Activated CD4-positive, CD25-positive, alpha-beta regulatory T cell treated with anti-CD3 and anti-CD28 coated beads, Interleukin-2, amount 50 U/mL, for 72 hours (primary cell): ENCODE measurements at regions not wholly inside any gene's neighbourhood (a gene's known extent, or its start where the extent isn't known, plus 50 kb on each side); places are given as distances from the start of the nearest gene placed in this dataset.
"Not testable (repeated sequence)": the region's sequence is repeated elsewhere in the genome, so short reads cannot be mapped to it uniquely, and the experiment has no call there.

Experiments
- DNase-seq: peaks from one replicate; pipeline ENCODE4 v3.0.0; 2021

DNA sequence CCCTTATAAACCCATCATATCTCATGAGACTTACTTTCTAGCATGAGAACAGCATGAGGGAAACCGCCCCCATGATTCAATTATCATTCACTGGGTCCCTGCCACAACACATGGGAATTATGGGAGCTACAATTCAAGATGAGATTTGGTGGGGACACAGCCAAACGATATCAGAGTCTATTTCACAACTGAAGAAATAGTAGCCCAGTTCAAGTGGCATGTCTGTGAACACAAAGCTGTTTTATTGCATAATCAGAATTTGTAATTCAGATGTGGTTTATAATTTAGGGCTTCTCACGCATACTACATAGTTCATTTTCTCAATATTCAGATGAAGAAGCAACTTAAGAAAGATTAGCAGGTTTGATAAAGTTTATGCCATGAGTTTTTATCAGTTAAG lies 1188.0 kb upstream of the ALCAM start:
- no peak for DNase-seq

DNA sequence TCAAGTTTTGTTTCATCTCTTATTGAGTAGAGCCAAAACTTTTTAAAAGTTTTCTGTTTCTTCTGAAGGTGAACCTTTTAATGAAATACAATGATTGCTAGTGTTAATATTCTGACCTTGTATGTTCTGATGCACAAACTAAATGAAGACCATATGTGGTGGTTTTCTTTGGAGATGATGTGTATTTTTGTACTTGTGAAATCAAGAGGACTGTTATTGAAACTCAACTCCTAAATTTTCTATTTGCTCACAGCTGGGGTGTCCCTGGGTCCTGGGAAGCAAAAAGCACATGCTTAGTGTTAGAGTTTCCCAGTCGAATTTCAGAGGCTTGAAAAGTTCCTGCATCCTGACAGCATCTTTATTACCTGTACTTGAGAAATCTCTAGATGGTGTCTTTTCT lies 1185.8 kb upstream of the ALCAM start:
- DNase-seq = no peak

DNA sequence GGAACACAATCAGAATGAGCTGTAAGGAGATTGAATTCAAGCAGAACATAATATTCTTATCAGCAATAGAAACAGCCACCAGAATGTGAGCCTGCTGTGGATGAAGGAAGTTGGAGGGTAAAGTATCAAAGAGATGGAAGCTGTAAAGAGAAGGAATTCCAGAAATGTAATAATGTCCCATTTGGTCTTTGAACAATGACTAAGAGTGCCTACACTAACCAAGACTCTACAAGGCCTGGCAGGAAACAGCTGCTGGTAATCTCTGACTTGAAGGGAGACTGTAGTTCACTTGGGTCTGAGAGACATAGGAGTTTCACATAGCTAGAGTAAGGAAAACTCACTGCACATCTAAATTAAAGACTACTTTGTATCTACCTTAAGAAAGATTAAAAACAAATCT lies 1176.0 kb upstream of the ALCAM start:
- no peak for DNase-seq

DNA sequence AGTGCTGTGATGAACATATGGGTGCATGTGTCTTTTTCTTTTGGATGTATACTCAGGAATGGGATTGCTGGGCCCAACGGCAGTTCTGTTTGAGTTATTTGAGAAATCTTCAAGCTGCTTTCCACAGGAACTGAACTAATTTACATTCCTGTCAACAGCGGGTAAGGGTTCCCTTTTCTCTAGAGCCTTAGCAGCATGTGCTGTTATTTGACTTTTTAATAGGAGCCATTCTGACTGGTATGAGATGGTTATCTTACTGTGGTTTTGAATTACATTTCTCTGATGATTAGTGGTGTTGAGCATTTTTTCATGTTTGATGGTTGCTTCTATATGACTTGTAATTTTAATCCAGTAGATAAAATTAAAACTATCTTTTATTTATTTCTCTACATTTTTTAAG lies 1168.6 kb upstream of the ALCAM start:
- DNase-seq = no peak

DNA sequence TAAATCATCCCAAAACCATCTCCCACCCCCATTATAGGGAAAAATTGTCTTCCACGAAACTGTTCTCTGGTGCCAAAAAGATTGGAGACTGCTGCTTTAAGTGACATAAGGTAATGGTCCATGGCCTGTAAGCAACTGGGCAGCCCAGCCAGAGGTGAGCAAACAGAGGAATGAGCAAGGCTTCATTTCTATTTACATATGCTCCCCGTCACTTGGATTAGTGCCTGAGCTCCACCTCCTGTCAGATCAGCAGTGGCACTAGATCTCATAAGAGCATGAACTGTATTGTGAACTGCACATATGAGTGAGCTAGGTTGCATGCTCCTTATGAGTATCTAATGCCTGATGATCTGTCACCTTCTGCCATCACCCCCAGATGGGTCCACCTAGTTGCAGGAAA lies 1159.8 kb upstream of the ALCAM start:
- DNase-seq = no peak

DNA sequence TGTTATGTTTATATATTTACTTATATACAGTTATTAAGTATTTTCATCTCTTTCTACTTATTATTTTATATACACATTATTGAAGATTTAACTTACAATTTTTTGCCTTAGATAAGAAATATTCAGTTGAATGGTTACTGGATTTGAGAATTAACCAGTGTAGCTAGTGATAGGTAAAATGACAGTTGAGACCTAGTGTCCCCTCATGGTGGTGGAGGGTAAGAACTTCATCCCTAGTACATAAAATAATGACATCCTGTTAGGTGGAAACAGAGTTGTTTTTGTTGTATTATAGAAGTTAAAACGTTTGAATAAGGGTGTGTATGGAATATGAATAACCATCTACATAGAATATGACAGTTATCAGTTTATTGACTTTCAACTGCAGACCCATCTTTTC lies 1152.4 kb upstream of the ALCAM start:
- DNase-seq = no peak

DNA sequence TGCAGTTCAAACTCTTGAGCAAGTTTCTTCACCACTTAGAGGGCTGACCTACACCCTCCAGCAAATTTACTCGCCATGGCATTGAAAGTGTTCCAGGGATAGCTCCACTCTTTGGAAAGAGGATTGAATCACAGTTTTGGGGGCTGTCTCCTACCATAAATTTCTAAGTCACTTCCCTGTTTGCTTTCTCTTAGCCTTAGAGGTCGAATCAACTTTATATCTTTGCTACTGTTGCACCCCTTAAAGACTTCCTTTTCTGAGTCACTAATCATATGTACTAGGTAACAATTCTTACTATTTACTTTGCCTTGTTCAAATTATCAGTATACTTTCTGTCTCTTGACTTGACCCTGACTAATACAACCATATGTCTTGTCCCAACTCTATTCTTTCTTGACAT lies 1151.8 kb upstream of the ALCAM start:
- DNase-seq = no peak

DNA sequence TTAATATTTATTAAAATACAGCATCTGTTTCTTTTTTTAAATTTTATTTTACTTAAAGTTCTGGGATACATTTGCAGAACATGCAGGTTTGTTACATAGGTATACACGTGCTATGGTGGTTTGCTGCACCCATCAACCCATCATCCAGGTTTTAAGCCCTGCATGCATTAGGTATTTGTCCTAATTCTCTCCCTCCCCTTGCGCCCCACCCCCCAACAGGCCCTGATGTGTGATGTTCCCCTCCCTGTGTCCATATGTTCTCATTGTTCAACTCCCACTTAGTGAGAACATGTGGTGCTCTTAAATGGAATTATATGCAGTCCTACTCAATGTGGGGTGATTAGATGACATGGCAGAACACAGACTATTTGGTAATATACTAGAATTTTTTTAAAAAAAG lies 1147.7 kb upstream of the ALCAM start:
- not testable (repeated sequence) for DNase-seq

DNA sequence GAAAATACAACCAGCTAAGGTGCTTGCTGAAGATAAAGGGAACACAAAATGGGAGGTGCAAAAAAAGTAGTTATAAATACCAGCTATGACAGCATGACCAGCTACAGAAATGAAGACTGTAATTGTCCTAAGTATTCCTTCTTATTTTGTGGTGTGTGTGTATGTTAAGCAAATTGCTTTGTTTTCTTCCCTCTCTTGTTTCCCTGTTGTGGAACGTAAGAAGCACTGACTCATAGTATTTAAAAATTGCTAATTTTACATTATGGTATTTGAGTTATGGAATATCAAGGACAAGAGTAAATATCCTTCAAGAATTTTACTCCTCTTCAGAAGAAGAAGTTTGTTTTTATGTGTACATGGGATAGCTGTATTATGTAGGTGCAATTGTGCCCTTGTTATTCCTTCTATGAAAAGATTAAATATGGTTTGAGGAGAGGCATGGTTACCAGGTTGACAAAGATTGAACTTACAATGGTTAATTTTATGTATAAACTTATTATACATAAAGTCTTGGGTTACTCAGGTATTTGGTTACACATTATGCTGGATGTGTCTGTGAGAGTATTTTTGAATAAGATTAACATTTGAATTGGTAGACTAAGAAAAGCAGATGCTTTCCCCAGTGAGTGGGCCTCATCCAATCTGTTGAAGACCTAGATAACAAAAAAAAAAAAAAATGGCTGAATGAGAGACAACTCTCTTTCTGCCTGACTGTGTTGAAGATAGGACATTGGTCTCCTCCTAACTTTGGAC lies 1132.1 kb upstream of the ALCAM start:
- no peak for DNase-seq

DNA sequence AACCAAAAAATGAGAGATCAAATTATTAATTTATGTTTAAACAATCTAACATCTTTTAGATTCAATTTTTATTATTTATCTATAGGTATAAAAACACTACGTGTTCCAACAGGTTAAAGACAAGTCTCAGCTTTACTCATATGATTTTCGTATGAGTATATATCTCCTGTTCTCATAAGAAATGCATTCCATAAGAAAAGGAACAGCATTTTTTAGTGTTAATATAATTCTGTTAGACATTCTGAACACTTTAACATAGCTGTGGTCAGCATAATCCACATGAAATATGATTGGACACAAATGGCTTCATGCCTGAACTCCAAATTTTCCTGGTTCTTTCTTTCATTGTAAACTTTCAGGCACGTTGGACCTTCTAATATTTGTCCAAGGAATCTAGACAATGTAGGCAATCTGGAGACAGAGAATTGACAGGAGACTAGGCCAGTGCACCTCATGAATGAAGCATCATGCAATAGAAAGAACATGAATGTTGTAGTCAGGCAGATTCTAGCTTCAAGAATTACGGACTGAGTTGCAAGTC lies 1122.0 kb upstream of the ALCAM start:
- no peak for DNase-seq

DNA sequence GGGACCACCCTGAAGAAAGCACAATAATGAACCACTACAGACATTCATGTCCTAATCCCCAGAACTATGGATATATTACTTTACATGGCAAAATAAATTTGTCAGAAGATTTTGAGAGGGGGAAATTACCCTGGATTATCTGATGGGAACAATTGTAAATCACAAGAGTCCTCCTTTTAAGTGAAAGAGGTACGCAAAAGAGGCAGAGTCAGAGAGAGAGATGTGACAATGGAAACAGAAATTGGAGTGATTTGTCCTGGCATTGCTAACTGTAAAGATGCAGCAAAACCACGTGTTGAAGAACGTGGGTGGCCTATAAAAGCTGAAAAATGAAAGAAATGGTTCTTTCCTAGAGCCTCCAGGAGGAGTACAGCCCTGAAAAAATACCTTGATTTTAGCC lies 1121.4 kb upstream of the ALCAM start:
- DNase-seq = no peak

DNA sequence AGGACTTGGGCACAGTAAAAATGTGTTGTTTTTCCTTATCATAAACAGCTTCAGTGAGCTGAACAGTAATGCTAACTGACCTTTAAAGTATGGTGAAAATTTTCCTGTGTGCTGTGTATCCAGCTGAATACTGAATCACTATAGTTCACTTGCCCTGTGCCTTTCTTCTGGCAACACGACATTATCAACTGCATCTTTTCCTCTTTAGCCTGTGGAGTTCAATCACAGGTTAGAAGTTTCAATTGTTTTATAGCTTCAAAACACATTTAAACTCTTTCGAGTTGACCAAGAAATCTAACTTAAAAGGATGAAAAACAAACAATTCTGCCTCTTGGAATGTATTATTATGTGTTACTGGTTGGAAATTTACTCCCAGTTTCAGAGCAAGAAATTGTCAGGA lies 1120.7 kb upstream of the ALCAM start:
- no peak for DNase-seq

DNA sequence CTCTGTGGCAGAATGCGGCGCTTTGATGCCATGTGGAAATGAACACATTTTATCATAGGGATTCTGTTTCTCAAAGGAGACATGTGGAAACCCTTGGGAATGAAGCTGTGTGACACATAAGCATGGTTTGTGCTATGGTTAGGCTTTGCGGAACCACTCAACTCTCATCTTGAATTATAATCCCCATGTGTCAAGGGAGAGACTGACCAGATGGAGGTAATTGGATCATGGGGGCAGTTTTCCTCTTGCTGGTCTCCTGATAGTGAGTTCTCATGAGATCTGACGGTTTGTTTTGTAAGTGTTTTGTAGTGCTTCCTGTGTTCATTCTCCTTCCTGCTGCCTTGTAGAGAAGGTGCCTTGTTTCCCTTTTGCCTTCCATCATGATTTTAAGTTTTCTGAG lies 1109.2 kb upstream of the ALCAM start:
- DNase-seq = no peak

DNA sequence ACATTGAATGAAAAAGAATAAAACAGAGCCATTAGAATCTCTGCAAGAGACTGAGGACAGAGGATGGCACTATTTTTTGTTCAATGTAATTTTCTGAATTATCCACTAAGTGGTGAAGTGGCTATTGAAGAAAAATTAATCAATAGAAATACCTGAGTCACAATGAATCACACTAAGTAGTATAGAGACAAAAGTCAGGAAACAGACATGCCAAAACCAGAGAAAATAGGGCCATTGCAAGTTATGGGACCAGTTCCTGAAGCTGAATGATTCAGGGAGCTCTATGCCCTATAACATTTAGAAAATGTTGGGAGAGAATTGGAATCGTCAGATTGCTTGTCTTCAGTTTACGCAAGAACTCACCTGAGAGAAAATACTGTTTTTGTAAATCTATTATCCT lies 1103.2 kb upstream of the ALCAM start:
- no peak for DNase-seq

DNA sequence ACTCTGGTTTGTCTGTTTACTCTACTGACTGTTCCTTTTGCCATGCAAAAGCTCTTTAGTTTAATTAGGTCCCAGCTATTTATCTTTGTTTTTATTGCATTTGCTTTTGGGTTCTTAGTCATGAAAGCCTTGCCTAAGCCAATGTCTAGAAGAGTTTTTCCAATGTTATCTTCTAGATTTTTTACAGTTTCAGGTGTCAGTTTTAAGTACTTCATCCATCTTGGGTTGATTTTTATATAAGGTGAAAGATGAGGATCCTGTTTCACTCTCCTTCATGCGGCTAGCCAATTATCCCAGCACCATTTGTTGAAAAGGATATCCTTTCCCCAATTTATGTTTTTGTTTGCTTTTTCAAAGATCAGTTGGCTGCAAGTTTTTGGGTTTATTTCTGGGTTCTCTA lies 1100.5 kb upstream of the ALCAM start:
- DNase-seq = not testable (repeated sequence)

DNA sequence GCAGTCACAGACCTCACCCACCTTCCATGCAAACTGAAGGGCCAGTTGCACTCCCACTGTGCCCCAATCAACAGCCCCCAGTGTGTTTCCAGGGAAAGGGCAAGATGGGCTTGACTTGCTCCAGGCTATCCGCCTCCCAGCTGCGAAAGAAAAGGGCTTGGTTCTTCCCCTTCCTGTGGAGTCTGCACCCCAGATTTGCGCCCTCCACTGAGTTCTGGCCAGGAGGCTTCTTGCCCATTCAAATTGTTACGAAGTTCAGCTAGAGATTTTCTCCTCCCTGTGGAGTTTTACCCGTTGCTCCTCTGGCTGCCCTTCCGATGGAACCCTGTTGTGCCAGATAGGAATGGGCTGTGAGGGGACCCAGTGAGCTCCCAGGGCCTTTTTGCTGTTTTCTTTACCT lies 1096.9 kb upstream of the ALCAM start:
- DNase-seq = no peak

DNA sequence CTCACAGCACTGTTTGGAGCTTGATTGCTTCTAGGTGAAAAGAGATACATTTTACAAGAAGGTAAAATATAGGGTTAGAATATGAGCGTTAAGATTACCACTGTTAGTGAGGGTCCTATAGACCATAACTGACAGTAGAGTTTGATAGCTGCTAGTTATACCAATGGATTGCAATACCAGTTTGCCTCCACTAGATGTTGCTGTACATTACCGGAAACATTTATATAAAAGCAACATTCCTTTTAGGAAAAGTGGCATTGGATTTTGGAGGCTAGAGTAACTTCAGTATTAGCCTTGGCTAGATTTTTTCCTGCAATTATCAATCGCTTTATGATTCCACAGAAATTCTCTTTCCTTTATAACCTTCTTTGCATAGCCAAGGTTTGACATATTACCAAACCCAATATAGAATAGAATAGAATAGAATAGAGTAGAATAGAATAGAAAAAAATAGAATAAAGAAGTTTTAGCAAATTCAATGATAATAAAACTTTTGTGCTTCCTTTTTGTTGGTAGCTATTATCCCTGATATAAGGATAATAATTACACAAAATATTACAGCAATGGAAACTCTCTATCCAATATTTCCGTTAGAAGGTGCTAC lies 1093.6 kb upstream of the ALCAM start:
- no peak for DNase-seq

DNA sequence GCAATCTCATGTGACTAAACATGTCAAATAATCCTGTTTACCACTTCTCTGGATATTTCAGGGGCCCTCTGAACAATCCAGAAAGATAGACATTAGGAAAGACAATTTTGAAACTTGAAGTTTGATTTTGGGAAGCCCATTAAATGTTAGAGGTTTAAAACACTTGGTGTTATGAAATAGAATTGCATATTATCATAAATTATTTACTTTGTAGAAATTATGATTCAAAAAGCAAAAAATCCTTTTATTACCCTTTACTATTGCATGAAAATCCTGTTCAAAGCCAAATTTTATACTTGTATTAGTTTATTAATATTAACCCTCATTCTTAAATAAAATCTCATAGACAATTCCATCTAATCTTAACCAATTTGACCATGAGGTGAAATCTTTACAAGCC lies 1091.5 kb upstream of the ALCAM start:
- no peak for DNase-seq

DNA sequence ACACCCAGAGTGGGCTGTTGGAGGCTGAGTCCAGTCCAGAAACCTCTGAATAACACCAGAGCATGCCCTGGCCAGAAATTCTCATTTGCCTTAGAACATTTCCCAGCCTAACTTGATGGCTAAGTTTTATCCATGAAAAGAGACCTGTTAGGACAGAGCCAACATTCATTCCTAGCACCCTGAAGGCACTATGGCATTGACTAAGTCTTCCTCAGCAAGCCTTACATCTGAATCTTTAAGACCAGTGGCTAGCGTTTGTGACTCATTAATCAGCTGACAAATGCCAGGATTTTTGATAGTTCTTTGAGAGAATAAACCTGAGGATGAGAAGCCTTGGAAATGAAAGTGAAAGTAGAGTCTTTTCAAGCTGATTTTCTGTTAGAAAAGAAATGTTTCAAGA lies 1087.1 kb upstream of the ALCAM start:
- DNase-seq = no peak

DNA sequence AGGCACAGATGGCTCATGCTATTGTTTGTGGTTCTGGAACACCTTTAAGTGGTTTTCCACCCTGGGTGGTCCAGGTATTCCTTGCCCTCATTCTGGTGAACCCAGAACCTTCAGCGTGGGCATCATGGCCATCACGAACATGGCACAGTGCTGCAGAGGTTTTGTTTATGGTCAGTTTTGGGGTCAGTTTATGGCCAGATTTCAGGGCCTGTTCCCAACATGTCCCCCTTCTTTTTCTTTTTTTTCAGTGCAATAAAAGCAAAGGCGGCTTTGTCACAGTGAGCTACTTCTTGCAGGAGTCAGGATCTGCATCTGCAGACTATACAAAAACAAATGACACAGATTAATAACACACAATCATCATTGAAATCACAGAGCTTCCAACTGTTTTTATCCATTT lies 1085.0 kb upstream of the ALCAM start:
- DNase-seq = no peak

DNA sequence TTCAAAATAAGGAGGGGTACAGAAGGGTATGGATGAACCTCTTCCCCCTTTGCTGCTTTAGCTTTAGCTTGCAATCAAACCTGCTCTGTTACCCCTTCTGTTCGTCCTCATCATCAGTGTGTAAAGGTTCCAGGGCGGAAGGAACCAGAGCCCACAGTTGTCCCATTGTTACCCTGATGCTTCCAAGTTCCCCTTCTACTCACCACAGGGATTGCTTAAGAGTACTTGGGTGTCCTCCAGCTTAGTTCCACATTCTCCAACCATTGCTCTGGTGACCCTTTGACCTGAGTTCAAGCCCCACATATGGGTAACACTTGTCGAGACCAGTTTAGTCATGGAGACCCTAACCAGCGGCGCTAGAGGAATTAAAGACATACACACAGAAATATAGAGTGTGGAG lies 1080.1 kb upstream of the ALCAM start:
- DNase-seq = no peak

DNA sequence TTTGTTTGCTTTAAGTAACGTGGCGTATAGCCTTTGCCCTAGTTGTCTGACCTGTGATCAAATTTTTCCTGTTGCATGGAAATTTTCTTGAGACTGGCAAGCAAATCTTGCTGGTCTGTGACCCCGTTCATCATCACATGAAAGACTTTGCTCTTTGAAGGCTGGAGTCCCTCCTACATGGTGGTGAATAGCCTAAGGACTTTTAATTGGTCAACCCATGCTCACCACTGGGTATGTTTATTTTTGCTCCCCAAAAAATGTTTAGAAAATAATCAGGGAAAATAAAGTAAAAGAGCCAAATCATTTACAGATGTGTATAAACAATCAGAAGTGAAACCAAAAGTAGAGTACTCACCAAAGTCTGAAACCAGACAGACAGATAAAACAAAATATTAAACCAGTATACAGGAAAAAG lies 1075.3 kb upstream of the ALCAM start:
- no peak for DNase-seq

DNA sequence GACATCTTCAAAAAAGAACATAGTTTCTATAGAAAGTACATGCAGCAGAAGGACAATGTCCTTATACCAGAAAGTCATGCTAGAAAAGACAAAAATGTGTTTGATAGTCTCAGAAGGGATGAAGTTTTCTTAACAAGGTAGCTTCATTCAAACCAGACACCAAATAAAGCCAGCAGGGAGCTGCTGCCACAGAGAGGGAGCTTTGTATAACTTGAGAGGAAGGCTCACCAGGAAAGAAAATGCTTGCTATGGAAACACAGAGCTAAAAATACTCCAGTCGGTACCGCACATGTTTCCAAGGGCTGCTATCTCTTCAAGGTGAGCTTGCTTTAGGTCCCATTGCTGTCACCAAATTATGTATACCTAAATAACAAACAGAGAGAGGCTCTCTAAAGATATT lies 1074.8 kb upstream of the ALCAM start:
- DNase-seq = no peak

DNA sequence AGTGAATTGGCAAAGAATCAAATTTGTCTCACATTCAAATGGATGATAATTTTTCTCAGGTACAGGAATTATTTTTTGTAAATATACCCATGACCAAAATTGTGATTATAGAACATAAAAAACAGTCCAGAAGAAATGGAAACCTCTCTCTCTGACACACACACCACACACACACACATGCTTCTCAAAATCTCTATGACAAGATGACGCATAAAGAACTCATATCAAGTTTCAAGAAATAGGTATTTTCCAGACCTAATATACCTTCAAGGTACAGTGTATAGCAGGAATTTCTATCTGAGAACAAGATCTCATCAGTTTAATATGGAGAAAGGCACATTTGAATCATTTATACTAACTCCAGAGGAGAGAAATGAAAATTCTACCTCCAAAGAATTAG lies 1069.1 kb upstream of the ALCAM start:
- DNase-seq = no peak

DNA sequence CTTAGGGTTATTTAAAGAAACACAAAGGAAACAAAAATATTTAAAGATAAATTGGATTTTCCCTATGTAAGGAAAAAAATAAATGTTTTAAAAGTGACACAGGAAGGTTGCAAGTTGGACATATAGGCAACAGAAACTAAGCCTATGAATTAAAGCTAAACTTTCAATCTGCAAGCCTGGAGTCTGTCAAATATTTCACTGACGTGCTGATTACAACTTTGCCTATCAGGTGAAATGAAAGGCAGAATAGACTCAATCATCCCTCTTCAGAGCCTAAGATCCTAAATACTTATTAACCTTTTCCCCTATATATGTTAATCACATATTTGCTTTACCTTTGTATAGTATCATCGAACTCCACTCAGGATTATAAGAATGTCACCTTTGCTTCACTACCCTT lies 1068.0 kb upstream of the ALCAM start:
- no peak for DNase-seq
